IMR-90 (cell line): ENCODE measurements at regions not wholly inside any gene's neighbourhood (a gene's known extent, or its start where the extent isn't known, plus 50 kb on each side); places are given as distances from the start of the nearest gene placed in this dataset.

ENCODE experiments used
- ATAC-seq: fragments of 200-7000 bp; cut with Tn5 transposase; 2 replicates; pipeline ENCODE4 v1.9.1; 2020; ENCODE audit warnings: low read depth, mild to moderate bottlenecking, moderate library complexity
- BruUV-seq: library from RNA; stranded (reverse); fragments of 400-500 nt; replicated peaks from 2 replicates; lab custom pipeline; 2021; lab: Mats Ljungman, UMichigan
- CTCF ChIA-PET: fragments of 300-600 bp; formaldehyde crosslinking; extraction: SDS; loops from one replicate; lab custom pipeline; 2021; ENCODE audit warnings: antibody characterized with exemption; lab: Yijun Ruan, JAX
- POLR2A ChIA-PET: fragments of 300-600 bp; sonication (Branson Sonifier 250); formaldehyde crosslinking; loops from one replicate; lab custom pipeline; 2022; ENCODE audit warnings: antibody characterized with exemption; ENCODE audit not compliant: unreplicated experiment; lab: Charles Lee
- DNase-seq: peaks from one replicate; pipeline ENCODE4 v3.0.0; 2013
- H2AFZ ChIP-seq: replicated peaks from 2 replicates; pipeline ENCODE3; 2013; ENCODE audit warnings: low read length, mild to moderate bottlenecking; ENCODE audit not compliant: poor library complexity
- H2AK5ac ChIP-seq: 2 replicates; pipeline ENCODE4 v1.6.1; 2013; ENCODE audit warnings: low read depth, low read length, inconsistent platforms
- H2AK9ac ChIP-seq: replicated peaks from 2 replicates; pipeline ENCODE3; 2013; ENCODE audit warnings: mild to moderate bottlenecking, low read depth, low read length, moderate library complexity; ENCODE audit not compliant: poor library complexity
- H2BK120ac ChIP-seq: 2 replicates; pipeline ENCODE4 v1.6.1; 2013; ENCODE audit warnings: low read depth, low read length, inconsistent platforms
- H2BK15ac ChIP-seq: 3 replicates; pipeline ENCODE4 v1.6.1; 2013; ENCODE audit warnings: low read depth, low read length, inconsistent platforms
- H2BK20ac ChIP-seq: 2 replicates; pipeline ENCODE4 v1.6.1; 2013; ENCODE audit warnings: low read depth, mild to moderate bottlenecking, inconsistent platforms, low read length, moderate library complexity
- H2BK5ac ChIP-seq: 2 replicates; pipeline ENCODE4 v1.6.1; 2013; ENCODE audit warnings: mild to moderate bottlenecking, low read depth, low read length, inconsistent platforms; ENCODE audit not compliant: poor library complexity, severe bottlenecking
- H3K14ac ChIP-seq: replicated peaks from 2 replicates; pipeline ENCODE4 v1.6.1; 2013; ENCODE audit warnings: low read depth, low read length, inconsistent platforms
- H3K18ac ChIP-seq: 2 replicates; pipeline ENCODE4 v1.6.1; 2013; ENCODE audit warnings: low read depth, low read length, control low read depth
- H3K23ac ChIP-seq: 2 replicates; pipeline ENCODE4 v1.6.1; 2013; ENCODE audit warnings: low read depth, low read length, inconsistent platforms
- H3K27ac ChIP-seq: 2 replicates; pipeline ENCODE4 v1.5.1; 2013; ENCODE audit warnings: mild to moderate bottlenecking, control low read depth, low read length; ENCODE audit not compliant: insufficient read depth
- H3K27me3 ChIP-seq: 2 replicates; pipeline ENCODE4 v1.6.1; 2013; ENCODE audit warnings: low read length; ENCODE audit not compliant: control insufficient read depth, insufficient read depth
- H3K36me3 ChIP-seq: 2 replicates; pipeline ENCODE4 v1.6.1; 2013; ENCODE audit warnings: low read length, mixed read lengths; ENCODE audit not compliant: control insufficient read depth, insufficient read depth
- H3K4ac ChIP-seq: 2 replicates; pipeline ENCODE4 v1.6.1; 2013; ENCODE audit warnings: low read depth, low read length, inconsistent platforms
- H3K4me1 ChIP-seq: 2 replicates; pipeline ENCODE4 v1.6.1; 2013; ENCODE audit warnings: low read length, mixed read lengths; ENCODE audit not compliant: control insufficient read depth, insufficient read depth
- H3K4me2 ChIP-seq: 2 replicates; pipeline ENCODE4 v1.6.1; 2013; ENCODE audit warnings: low read depth, mild to moderate bottlenecking, control low read depth, low read length, moderate library complexity
- H3K4me3 ChIP-seq: 2 replicates; pipeline ENCODE4 v1.5.1; 2013; ENCODE audit warnings: low read depth, mild to moderate bottlenecking, control low read depth, low read length, moderate library complexity; ENCODE audit not compliant: insufficient read depth
- H3K56ac ChIP-seq: 2 replicates; pipeline ENCODE4 v1.6.1; 2013; ENCODE audit warnings: low read length, inconsistent platforms; ENCODE audit not compliant: insufficient read depth; ENCODE audit errors: extremely low read depth
- H3K79me1 ChIP-seq, 2 experiments: 2 replicates each; pipeline ENCODE4 v1.6.1; 2013; ENCODE audit warnings: low read length in 2 of 2, inconsistent platforms in 1 of 2, low read depth in 1 of 2
- H3K9ac ChIP-seq: 2 replicates; pipeline ENCODE4 v1.6.1; 2013; ENCODE audit warnings: low read depth, low read length, control low read depth
- H3K9me1 ChIP-seq: 2 replicates; pipeline ENCODE4 v1.6.1; 2013; ENCODE audit warnings: low read length, inconsistent platforms; ENCODE audit not compliant: insufficient read depth
- H3K9me3 ChIP-seq: 2 replicates; pipeline ENCODE4 v1.6.1; 2013; ENCODE audit warnings: low read length; ENCODE audit not compliant: control insufficient read depth, insufficient read depth
- H4K20me1 ChIP-seq: 2 replicates; pipeline ENCODE4 v1.6.1; 2013; ENCODE audit warnings: low read length, inconsistent platforms; ENCODE audit not compliant: insufficient read depth
- H4K5ac ChIP-seq: 2 replicates; pipeline ENCODE4 v1.6.1; 2013; ENCODE audit warnings: mild to moderate bottlenecking, low read depth, low read length, control low read depth
- H4K8ac ChIP-seq, 2 experiments: 2 replicates each; pipeline ENCODE4 v1.6.1; 2013; ENCODE audit warnings: low read depth in 2 of 2, low read length in 2 of 2, control low read depth in 1 of 2, inconsistent platforms in 1 of 2
- H4K91ac ChIP-seq: 2 replicates; pipeline ENCODE4 v1.6.1; 2013; ENCODE audit warnings: low read depth, low read length, inconsistent platforms; ENCODE audit not compliant: insufficient read depth
- RAD21 ChIP-seq: IDR thresholded peaks from 2 replicates; pipeline ENCODE4 v1.6.1; 2012; ENCODE audit warnings: low read length, improper control_type of control experiment
- WGBS, 2 experiments: methylation state at CpG; one replicate each; pipeline versions ENCODE4 v1.1.5 to v1.1.7; 2013; ENCODE audit warnings: missing lambda C conversion rate in 2 of 2; ENCODE audit not compliant: insufficient read length in 1 of 2; ENCODE audit errors: extremely low coverage in 2 of 2; 5-methylcytosine and 5-hydroxymethylcytosine counted together
- dilution Hi-C: fragments of 300-500 bp; cut with HindIII; formaldehyde crosslinking; loops from one replicate; pipeline ENCODE4 v1.14.3; 2018; ENCODE audit warnings: low sequenced_read_pairs; ENCODE audit not compliant: unreplicated experiment
- in situ Hi-C: fragments of 300-500 bp; cut with MboI; formaldehyde crosslinking; loops from 3 replicates; pipeline ENCODE4 v1.14.3; 2019; ENCODE audit warnings: low sequenced_read_pairs, inconsistent platforms, mixed read lengths
- intact Hi-C: fragments of 100-400 bp; cut with micrococcal nuclease; formaldehyde crosslinking; loops from 2 replicates; pipeline ENCODE4 v1.10.0; 2022

DNA sequence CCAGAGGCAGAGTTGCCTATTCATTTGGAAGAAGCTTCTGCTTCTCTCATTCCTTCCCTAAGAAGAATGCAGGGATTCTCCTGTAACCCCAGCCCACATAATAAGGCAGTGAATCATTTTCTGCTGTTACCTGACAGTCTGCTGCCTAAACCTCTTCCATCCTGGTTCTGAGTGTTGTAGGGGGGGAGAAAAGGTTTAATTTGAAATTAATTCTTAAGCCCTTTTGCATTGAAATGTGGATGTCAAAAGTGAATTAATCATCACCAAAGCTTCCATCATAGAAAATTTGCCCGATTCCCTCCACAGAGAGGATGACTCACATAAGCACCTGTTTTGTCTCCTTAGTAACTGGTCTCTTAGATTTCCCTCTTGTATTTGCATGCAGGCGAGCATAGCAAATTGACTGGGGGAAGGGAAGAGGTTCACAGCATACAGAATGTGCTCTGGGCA lies 146.7 kb upstream of the FNDC3A start:
- Histone ChIP-seq H4K91ac (no peak overlapping the region), H3K27ac (no peak overlapping the region), H4K8ac (no peak overlapping the region), H3K4me2 (no peak overlapping the region), H3K4me1 (peaks cover 2% of the 10 kb centered on the region; the same call in 1 of the 2 replicates), H3K27me3 (no peaks in the 10 kb centered on the region), H2BK20ac (no peak overlapping the region), H3K18ac (no peak overlapping the region), H3K36me3 (no peaks in the 10 kb centered on the region), H3K4ac (no peak overlapping the region), H2BK120ac (no peak overlapping the region), H2BK15ac (no peak overlapping the region), H3K23ac (no peak overlapping the region), H4K5ac (no peak overlapping the region), H3K9ac (no peak overlapping the region), H2AK9ac (no peak overlapping the region), H3K9me3 (peaks cover 10% of the 10 kb centered on the region), H2BK5ac (no peak overlapping the region), H3K14ac (no peak overlapping the region), H3K9me1 (no peaks in the 10 kb centered on the region), H3K79me1 (no peaks in the 10 kb centered on the region), H4K20me1 (no peaks in the 10 kb centered on the region), H3K56ac (no peak overlapping the region), H2AK5ac (no peak overlapping the region), H2AFZ (no peak overlapping the region), H3K4me3 (no peak overlapping the region)
- dilution Hi-C loops: no loop called here
- intact Hi-C loops: no loop called here
- CTCF ChIA-PET: no interaction called here
- POLR2A ChIA-PET: no interaction called here
- no CpG with 5 or more reads among the region's 2 CpGs for WGBS, 2 experiments
- TF ChIP-seq RAD21: no peak
- ATAC-seq (no peak), DNase-seq (peak; percentile 32)
- BruUV-seq: no TSS peak
- in situ Hi-C loops: no loop called here
